ENCODE measurements at regions not wholly inside any gene's neighbourhood (a gene's known extent, or its start where the extent isn't known, plus 50 kb on each side); places are given as distances from the start of the nearest gene placed in this dataset.

DNA sequence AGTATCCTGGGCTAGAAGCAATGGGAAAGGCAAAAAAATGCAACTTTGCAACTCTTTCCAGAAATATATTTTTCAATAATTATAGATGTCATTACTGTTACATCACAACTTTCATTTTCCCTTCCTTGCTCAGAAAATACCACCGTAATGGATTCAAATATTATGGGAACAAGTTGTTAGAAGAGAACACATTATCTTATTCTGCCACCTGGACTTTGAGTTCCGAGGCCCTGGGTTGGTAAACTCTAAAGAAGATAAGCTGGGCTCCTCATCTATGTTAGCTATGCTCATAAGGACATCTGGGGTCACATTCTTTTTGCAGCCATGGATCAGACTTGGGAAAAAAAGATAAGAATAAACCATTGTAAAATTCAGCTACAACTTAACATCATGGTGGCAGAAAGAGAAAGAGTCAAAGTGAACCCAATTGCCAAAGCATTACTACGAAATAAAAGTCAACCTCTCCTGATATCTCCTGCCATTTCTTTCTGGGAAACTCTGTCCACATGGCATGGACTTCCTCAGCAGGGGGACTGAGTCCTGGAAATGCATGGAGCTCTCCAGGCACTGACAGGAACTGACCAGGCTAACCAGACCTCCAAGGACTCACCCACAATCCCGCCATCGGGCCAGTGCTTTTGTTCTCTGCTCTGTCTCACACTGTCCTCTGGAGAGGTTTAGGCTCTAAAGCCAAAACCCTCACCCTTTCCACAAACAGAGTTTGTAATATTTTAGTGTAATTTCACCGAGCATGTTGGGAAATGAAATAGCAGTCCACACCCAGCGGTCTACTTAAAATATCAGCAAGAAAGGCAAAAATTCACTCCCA lies 499.1 kb upstream of the RUNX1 start:
- no peak for TF ChIP-seq POLR2A (IDR thresholded peaks at IDR 0.05; ENCODE audit: low read depth, low read length)
- TF ChIP-seq POLR2AphosphoS5 (IDR thresholded peaks at IDR 0.05; ENCODE audit: low read depth, low read length) = no peak
- TF ChIP-seq TAF1 (IDR thresholded peaks at IDR 0.05; ENCODE audit: borderline replicate concordance, low read depth, low read length) = no peak

Data from GM12892 (cell line).